AG08395 (cell line): ENCODE measurements at regions not wholly inside any gene's neighbourhood (a gene's known extent, or its start where the extent isn't known, plus 50 kb on each side); places are given as distances from the start of the nearest gene placed in this dataset.

Source experiments
- DNase-seq: peaks from one replicate; pipeline ENCODE4 v3.0.0; 2012; ENCODE audit warnings: mixed read lengths, low spot score

DNA sequence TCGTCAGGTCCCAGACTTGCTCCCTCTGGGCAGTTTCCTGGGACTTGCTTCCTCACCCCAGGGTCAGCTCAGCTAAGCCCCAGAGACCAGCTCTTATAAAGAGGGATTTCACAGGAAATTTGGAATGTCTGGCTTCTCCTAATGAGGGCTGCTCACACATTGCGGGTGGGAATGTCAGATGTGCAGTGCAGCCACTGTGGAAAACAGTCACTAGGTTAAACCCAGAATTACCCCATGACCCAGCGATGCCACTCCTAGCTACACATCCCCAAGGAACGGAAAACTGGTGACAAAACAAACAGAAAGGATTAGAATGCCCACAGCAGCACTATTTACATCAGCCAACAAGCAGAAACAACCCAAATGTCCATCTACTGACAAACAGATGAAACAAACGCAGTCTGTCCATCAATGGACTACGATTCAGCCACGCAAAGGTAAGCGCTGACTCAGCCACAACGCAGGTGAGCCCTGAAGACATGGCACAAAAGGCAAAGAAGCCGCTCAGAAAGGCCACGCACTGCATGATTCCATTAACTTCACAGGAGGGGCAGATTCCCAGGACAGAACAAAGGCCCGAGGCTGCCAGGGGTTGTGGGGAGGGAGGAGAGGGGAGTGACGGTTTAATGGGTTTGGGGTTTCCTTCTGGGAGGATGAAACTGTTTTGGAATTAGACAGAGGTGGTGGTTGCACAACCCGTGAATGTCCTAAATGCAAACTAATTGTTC is 63.0 kb downstream of the NCOR2 start:
- DNase-seq, result no peak

DNA sequence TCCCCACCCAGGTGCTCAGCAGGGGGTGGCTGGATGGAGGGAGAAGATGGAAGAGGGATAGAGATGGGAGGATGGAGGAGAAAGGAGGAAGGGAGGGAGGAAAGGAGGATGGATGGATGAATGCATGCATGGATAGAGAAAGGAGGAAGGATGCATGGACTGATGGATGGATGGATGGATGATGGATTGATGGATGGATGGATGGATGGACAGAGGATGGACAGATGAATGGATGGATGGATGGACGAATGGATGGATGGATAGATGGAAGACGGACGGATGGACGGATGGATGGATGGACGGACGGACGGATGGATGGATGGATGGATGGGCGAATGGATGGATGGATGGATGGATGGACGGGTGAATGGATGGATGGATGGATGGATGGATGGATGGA is 64.1 kb downstream of the NCOR2 start:
- no peak for DNase-seq

DNA sequence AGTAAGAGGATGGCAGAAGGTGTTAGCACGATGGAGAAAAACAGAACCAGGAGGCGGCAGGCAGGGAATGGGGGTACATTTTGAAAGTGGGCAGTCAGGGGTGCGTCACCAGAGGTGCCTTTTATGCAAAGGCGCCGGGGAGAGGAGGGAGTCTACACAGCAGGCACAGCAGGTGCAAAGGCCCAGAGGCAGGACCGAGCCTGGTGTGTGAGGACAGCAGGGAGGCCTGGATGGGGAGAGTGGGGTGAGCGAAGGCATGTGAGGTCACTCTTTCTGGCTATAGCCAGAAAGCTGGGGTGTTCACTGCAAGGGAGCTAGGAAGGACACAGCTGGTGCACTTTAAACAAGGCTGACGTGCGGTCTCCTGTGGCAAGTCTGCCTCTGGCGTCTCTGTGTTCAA is 65.0 kb downstream of the NCOR2 start:
- no peak for DNase-seq

DNA sequence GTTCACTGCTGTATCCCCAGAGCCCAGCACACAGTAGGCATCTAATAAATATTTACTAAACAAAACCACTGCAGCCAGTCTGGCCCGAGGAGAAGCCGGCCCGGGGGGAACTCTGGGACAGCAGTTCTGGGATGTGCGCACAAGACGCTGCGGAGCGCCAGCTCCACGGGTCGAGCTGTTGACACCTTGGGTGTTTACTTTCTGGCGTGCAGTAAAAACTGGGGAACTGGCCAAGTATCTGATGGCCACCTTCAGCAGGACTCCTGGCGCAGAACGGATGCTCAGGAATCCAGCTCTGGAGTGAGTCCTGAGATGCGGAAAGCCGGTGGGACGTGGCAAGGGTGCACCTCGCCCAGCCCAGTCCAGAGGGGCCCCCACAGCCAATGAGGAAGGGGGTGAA is 65.6 kb downstream of the NCOR2 start:
- no peak for DNase-seq

DNA sequence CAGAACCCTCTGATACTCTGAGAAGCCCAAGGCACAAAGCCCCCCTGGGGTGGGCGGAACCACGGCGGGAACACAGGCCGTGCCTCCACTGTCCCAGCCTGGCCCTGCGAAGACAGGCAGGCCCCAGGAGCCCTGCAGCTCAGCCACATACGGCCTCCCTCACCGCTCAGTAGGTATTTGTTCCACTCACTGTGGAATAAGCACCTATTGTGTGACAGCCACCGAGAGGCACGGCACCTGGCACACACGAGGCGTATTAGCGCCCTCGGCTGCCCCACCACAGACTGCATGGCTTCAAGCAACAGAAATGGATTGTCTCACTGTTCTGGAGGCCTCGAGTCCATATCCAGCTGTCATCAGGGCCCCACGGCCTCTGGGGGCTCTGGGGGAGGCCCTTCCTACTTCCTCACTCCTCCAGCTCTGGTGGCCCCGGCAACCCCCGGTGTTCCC is 66.3 kb downstream of the NCOR2 start:
- DNase-seq, result no peak

DNA sequence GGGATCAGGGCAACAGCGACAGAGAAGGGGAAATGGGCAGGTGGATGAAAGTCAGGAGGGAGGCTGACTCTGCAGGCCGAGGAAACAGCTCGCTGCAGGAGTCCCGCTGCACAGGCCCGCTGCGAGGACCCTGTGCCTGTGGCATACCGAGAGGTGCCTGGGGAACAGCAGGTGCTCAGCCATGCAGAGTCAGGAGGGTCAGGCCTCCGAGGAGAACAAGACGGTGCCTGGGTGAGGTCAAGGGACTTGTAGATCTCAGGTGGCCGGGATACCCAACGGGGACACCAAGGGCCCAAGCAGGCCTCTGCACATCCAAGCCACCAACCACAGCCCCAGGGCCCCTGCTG is 67.5 kb downstream of the NCOR2 start:
- DNase-seq, result no peak

DNA sequence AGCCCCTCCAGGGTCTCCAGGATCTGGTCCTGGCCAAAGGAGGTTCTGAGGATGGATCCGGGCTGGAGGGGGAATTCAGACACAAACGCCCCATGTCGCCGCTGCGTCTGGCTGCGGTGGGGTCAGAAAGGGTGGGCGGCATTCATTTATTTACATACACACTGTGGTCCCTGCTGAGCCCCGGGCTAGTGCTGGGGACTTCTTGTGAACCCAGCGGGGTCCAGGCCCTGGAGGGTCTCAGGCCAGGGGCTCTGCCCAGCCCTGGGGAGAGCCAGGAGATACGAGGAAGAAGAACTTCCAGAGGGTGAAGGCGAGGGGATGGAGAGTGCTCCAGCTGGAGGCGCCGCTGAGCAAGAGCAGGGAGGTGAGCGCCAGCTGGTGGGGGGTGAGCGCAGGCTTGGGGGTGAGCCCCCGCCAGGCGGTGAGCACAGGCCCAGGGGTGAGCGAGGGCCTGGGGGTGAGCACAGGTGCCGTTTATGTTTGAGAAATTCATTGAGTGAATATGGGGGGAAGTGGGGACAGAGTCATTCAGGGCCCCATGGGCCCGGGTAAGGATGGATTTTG is 68.1 kb downstream of the NCOR2 start:
- no peak for DNase-seq

DNA sequence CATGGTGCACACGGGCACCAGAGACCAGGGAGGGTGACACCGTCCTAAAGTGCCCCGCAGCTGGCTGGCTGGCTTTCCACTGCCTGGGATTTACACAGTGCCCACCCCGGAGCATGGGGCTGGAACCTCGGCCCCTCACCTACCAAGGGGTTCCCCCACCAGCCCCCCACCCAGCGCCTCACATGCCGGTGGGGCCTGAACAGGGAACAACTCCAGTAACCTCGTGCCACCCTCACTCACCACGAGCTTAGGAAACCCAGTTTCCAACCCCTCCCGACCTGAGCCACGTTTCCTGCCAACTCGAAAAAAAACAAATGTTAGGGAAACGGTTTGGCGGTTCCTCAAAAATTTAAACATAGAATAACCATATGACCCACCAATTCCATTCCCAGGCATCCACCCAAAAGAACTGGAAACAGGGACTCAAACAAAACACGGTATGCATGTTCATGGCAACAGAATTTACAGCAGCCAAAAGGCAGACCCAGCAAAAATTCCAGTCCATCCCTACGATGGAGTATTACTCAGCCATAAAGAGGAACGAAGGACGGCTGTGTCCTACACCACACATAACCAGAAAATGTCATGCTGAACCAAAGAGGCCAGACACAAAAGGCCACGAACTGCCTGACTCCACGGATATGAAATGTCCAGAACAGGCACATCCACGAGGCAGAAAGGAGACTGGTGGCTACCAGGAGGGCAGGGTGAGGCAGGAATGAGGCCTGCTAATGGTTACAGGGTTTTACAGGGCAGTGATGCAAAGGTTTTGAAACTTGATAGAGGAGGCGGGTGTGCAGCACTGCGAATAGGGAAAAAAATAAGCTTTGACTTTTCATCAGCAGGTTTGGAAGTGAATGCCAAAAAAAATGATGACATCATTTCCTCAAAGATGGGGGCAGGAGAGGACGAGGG is 68.9 kb downstream of the NCOR2 start:
- peak; percentile 43 for DNase-seq

DNA sequence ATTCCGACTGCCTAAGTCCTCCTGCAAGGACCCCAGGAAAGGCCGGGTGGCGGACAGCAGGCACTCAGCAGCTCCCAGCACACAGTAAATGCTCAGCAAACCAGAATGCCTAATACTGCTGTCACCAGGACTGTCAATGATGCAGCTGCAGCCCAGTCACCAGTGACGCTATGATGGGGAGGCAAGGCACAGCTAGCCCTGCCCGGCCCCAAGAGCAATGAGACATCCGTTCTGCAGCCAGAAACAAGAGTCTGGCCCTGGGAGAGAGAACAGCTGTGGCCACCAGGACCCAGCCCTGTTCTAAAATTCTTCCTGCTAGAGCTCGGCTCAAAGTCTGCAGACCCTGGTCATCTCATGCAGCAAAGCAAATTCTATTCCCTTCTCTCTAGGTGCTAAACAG is 69.8 kb downstream of the NCOR2 start:
- DNase-seq, result peak; percentile 96

DNA sequence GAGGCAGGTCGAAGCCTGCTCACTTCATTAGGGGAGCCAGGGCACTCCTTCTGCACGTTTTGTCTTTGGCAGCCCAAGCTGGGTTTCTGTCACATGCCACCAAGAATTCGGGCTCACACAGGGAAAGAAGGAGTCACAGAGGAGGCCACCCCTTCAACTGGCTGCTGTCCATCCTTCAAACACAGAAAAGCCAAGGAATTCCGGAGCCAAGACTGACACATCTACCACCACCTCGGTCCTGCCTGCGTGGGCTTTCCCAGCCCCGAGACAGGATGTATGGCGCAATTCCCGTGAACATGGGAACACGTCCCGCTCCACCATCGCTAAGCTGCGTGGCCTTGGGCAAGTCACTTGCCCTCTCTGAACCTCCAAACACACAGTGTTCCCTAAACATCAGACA is 70.4 kb downstream of the NCOR2 start:
- peak; percentile 75 for DNase-seq

DNA sequence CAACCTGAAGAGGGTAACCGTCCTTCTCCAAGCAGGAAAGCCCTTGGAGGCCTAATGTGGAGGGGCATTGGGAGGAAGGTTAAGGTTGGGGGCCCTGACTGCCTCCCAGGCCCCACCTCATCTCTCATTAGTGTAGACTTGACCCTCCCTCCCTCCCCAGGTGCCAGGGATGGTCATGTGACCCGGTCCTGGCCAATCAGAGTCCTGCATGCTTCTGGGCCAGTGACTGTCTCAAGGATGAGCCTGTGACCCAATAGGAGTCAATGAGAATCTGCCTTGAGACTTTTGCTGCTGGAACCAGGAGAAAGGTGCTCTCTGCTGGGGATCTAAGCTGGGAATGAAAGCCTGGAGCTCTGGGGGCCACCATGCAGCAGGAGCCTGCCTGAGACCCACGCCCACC is 70.8 kb downstream of the NCOR2 start:
- peak; percentile 58 for DNase-seq

DNA sequence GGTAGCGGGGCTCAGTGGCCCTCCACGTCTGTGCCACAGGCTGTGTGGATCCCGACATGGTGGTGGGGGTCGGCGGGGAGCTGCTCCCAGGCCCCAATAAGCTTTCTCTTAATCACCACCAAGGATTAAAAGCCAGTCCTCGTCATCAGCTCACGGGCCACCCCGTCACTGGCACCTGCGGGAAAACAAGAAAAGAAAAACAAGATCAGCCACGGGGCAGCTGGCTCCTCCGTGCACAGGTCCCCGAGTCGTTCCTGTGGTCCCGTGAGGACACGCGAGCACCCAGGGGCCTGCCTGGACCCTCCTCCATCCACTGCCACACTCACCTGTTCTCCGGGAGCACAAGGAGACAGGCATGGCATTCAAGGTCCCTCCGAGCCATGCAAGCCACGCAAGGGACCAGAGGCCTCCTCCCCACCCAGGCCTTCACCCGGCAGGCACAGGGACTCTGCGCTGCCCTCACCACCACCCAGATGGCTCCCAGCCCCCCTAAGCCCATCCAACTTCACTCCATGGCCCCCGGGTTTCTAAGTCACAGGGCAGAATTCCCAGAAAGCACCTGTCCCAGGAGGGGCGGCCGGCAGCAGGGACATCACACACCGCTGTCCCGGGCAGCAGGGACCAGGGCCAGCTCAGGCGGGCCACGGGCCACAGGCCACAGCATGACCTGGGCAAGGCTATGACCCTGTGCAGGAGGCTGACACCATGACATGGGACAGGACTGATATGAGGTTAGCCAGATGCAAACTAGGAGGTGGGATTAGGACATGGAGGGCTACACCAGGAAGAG is 72.0 kb downstream of the NCOR2 start:
- DNase-seq, result no peak

DNA sequence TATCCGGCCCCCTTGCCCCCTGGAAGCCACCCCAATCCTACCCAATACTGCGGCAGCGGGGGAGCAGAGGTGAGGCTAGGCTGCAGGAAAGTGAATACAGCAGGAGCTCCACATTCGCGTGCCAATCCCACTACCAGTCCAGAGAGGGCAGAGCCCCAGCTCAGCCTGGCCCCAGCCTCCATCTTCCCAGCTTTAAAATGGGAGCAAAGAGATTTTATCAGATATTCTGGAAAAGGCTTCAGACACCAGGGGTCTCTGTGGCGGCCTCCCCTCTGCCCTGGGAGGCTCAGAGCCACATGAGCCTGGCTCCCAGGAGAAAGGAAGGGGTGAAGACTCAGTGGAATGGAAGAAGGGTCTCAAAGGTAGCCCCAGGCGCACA is 72.7 kb downstream of the NCOR2 start:
- no peak for DNase-seq

DNA sequence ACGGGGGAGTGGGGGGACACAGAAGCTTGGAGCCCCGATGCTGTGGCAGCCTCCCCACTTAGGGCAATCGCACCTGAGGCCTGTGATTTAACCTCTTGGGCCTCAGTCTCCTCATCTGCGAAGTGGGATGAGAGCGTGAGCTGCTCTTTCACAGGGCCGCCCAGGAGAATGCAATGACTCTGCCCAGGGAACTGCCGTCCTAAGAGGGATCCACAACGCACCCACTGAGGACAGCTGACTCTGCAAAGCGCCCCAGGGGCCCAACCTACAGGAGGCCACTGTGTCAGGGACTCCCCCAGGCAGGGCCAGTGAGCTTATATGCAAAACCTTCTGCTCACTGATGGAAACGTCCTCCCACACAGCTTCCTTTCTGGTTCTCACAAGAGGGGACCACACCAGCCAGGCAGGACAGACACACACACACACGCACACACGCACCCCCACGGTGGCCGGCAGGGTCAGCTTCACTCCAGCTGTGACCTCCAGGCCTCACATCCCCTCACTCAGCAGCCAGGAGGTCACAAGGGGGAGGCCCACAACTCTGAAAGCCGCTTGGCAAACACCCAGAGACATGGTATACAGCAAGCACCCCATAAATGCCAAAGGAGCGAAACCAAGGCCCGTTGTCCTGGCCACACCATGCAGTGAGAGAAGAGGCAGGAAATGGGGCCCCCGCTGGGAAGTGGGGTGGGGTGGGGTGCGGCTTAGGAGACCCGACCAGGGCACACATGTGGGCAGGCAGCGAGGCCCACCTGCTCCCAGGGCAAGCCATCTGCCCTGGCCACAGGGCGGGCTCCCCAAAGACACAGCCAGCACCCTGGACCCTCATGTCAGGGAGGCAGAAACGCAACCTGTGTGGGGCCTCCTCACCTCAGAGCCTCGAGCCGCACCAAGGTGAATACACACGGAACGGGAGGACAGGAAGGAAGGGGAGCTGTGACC is 73.3 kb downstream of the NCOR2 start:
- DNase-seq, result no peak

DNA sequence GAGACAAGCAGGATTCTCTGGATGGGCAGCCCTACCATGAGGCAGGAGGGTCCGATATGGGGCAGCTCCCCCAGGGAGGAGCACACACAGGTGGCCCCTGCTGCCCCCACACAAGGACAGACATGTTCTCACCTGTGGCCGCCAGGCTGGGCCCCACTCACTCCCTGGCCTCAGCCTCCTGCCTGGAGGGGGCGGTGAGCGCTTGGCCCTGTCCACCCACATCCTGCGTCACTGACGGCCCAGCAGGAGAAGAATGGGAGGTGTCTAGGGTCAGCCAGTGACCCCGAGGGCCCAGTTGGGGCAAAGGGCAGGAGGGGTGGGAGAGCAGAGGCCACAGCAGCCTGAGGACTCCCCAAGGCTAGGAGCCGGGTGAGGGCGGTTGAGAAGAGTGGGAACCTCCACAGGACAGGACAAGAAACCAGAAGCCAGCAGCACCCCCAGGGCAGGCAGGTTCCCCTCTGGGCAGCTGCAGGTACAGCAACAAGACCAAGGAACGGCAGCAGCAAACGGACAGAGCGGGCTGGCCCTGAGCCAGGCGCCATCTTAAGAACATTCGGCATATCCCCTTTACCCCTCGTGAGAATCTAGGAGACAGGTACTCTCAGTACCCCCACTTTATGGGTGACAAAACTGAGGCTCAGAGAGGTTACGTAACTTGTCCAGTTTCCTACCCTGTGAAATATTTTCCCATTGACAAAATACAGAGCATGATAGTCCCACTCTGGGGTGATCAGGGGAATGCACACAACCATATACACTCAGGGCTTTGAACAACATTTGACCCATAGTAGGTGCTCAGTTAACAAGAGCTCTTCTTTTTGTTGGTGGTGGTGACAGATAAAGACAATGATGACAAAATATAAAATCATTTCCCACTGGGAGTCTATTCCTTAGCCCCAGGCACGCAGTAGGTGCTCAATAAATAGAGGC is 74.3 kb downstream of the NCOR2 start:
- no peak for DNase-seq

DNA sequence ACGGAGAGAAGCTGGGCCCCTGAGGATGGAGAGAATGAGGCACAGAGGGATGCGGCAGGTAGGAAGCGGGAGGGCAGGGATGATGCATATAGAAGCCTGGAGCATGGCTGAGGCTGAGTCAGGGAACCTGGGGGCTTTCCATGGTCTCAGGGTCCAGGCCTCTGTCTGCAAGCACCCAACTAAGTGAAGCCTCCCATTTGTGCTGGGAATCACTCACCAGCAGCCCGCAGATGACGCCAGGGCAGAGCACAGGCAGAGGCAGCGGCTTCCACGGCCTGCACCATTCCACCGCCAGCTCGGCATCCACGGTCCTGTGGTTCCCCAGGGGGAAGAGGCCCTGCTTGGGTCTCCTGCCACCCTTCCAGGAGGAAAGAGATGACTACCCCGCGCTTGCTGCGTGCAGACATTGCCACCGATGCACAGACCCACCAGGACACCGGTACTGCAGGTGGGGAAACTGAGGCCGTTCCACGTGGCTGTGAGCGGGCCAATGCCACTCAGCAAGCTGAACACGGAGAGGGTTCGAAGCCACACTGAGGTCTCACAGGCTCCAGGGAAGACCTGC is 75.5 kb downstream of the NCOR2 start:
- no peak for DNase-seq

DNA sequence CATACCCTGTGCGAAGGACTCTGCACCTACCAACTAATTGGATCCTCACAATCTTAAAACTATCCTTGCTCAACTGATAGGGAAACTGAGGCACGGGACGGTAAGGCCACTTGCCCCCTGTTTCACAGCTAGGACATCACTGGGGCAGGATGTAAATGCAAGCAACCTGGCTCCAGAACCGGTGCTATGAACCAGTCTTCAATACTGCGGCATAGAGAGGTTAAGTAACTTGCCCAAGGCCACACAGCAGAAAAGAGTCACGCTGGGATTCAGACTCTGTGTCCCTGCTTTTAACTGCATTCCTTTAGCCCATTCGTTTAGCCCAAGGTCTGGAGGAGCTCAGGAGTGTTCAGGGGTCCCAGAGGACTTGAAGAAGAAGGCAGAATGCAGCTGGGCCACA is 76.1 kb downstream of the NCOR2 start:
- no peak for DNase-seq

DNA sequence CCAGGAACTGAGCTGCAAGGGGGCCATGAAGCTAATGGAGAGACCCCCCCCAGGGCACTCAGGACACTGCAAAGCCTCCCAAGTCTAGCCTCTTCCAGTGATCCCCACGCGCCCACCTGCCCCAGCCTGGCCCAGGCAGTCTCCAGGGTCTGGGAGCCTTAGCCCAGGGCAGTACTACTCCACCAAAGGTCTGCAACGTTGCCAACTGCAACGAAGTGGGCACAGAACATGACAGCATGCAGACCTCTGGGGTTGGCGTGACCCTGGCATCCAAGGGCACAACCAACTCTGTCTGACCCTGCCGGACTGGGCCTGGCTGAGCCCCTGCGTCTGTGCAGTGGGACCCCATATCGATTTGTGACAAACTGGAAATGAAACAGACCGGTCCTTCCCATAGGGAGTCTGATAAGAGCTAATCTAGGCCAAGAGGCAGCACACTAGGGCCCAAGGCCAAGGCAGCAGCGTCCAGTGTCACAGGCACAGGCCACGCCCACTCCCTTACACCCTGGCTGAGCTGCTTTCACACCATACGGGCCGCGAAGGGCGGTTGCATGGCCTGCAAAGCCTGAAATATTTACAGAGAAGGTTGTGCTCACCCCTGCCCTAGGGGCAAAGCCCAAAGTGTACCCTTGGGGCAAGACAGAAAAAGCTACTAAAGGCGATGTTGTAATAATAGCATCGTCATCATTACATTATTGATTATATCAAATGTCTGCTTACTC is 76.7 kb downstream of the NCOR2 start:
- DNase-seq, result no peak

DNA sequence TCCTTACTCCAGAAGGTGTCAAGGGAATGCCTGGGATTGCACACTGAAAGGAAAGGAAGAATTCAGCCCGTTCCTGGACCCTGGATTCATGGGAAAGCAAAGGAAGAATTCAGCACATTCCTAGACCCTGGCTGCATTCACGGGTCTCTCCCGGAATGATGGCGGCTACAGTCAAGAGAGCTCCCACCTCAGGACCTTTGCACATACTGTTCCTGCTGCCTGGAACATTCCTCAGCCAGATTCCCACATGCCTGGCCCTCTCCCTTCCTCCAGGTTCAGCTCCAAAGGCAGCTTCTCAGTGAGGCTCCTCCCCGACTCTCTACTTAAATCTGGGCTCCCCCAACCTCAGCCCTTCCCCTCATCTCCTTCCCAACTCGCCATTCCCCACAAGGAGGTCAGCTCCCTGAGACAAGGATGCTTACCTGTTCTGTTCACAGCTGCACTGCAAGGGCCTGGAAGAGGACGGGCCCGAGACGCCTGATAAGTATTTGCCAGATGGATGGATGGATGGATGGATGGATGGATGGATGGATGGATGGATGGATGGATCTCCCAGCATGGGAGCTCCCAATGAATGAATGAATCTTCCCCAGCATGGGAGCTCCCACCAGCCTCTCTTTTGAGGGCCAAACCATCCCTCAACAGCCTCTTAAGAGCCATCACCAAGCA is 77.4 kb downstream of the NCOR2 start:
- DNase-seq, result no peak
